ENCODE measurements at regions not wholly inside any gene's neighbourhood (a gene's known extent, or its start where the extent isn't known, plus 50 kb on each side); places are given as distances from the start of the nearest gene placed in this dataset.

- TF ChIP-seq MAX (IDR thresholded peaks at IDR 0.05): no peak
- no peak for TF ChIP-seq EP300 (IDR thresholded peaks at IDR 0.05; ENCODE audit: borderline replicate concordance)
- TF ChIP-seq CREB1 (IDR thresholded peaks at IDR 0.05; ENCODE audit: low read depth): no peak
- TF ChIP-seq FOXM1 (IDR thresholded peaks at IDR 0.05; ENCODE audit: borderline replicate concordance, low read depth): no peak
These were observed 482.0 kb downstream of the DMRT2 start for GRCh38 chr9:1532171-1532570.
